ENCODE measurements at regions not wholly inside any gene's neighbourhood (a gene's known extent, or its start where the extent isn't known, plus 50 kb on each side); places are given as distances from the start of the nearest gene placed in this dataset.

GRCh38 chr4:183789657-183790056 is 115.5 kb upstream of the STOX2 start:
- ChIA-PET CTCF (no interaction called here), POLR2A (no interaction called here)
- Mint-ChIP-seq H3K27ac (no peak overlapping the region), H3K4me1 (ENCODE audit: low read depth) (no peaks in the 10 kb centered on the region), H3K36me3 (ENCODE audit: low read depth) (no peaks in the 10 kb centered on the region), H3K9me3 (peaks cover 10% of the 10 kb centered on the region), H3K27me3 (peaks cover 55% of the 10 kb centered on the region), H3K4me3 (no peak overlapping the region)
- peaks cover 0 to 15% of the 10 kb centered on the region in 2 experiments for H3K9me3 ChIP-seq (ENCODE audit: control insufficient read depth in 1 of 2, insufficient read depth in 1 of 2, low read length in 2 of 2)
- no peak for DNase-seq
- TF ChIP-seq CTCF (IDR thresholded peaks at IDR 0.05), result no peak
- H3K4me1 ChIP-seq (ENCODE audit: insufficient read depth, low read length), result no peaks in the 10 kb centered on the region
- no peak overlapping the region for H3K27ac ChIP-seq (ENCODE audit: low read depth in 1 of 2, low read length in 2 of 2)
- intact Hi-C loops (cut with DNase I, micrococcal nuclease), result no loop called here
- no peak for ATAC-seq (ENCODE audit: poor library complexity)
- H3K4me3 ChIP-seq (ENCODE audit: low read length), result no peak overlapping the region
- peaks cover 16 to 21% of the 10 kb centered on the region in 2 experiments for H3K27me3 ChIP-seq (ENCODE audit: control insufficient read depth in 1 of 2, insufficient read depth in 2 of 2, low read length in 2 of 2)
- no peaks in the 10 kb centered on the region for H3K36me3 ChIP-seq (ENCODE audit: insufficient read depth, low read length)

- intact Hi-C loops (cut with DNase I, micrococcal nuclease), result no loop called here
- ChIA-PET CTCF (no interaction called here), POLR2A (no interaction called here)
- peaks cover 21 to 22% of the 10 kb centered on the region in 2 experiments for H3K27me3 ChIP-seq (ENCODE audit: control insufficient read depth in 1 of 2, insufficient read depth in 2 of 2, low read length in 2 of 2)
- no peak for TF ChIP-seq CTCF (IDR thresholded peaks at IDR 0.05)
- Mint-ChIP-seq H3K36me3 (ENCODE audit: low read depth) (no peaks in the 10 kb centered on the region), H3K27ac (no peak overlapping the region), H3K27me3 (peaks cover 64% of the 10 kb centered on the region), H3K4me1 (ENCODE audit: low read depth) (no peaks in the 10 kb centered on the region), H3K4me3 (no peak overlapping the region), H3K9me3 (peaks cover 12% of the 10 kb centered on the region)
- ATAC-seq (ENCODE audit: poor library complexity) (no peak), DNase-seq (no peak)
- H3K9me3 ChIP-seq (ENCODE audit: control insufficient read depth in 1 of 2, insufficient read depth in 1 of 2, low read length in 2 of 2), result peaks cover 0 to 15% of the 10 kb centered on the region in 2 experiments
- H3K36me3 ChIP-seq (ENCODE audit: insufficient read depth, low read length), result no peaks in the 10 kb centered on the region
- no peak overlapping the region for H3K27ac ChIP-seq (ENCODE audit: low read depth in 1 of 2, low read length in 2 of 2)
- no peak overlapping the region for H3K4me3 ChIP-seq (ENCODE audit: low read length)
- H3K4me1 ChIP-seq (ENCODE audit: insufficient read depth, low read length), result no peaks in the 10 kb centered on the region
Measured at GRCh38 chr4:183790661-183791060, 114.4 kb upstream of the STOX2 start.

- ChIA-PET POLR2A (no interaction called here), CTCF (no interaction called here)
- no peak overlapping the region for H3K27ac Mint-ChIP-seq
- no peak for DNase-seq
- Histone ChIP-seq H3K27ac (ENCODE audit: low read depth in 1 of 2, low read length in 2 of 2) (no peak overlapping the region), H3K36me3 (ENCODE audit: insufficient read depth, low read length) (no peaks in the 10 kb centered on the region), H3K9me3 (ENCODE audit: control insufficient read depth in 1 of 2, insufficient read depth in 1 of 2, low read length in 2 of 2) (peaks cover 4 to 15% of the 10 kb centered on the region in 2 experiments), H3K27me3 (ENCODE audit: control insufficient read depth in 1 of 2, insufficient read depth in 2 of 2, low read length in 2 of 2) (peaks cover 25 to 61% of the 10 kb centered on the region in 2 experiments), H3K4me1 (ENCODE audit: insufficient read depth, low read length) (peaks cover 4% of the 10 kb centered on the region), H3K4me3 (ENCODE audit: low read length) (no peak overlapping the region)
- peaks cover 84% of the 10 kb centered on the region for H3K27me3 Mint-ChIP-seq
- peaks cover 12% of the 10 kb centered on the region for H3K4me1 Mint-ChIP-seq (ENCODE audit: low read depth)
- TF ChIP-seq CTCF (IDR thresholded peaks at IDR 0.05), result no peak
- intact Hi-C loops (cut with DNase I, micrococcal nuclease), result no loop called here
- peaks cover 9% of the 10 kb centered on the region for H3K9me3 Mint-ChIP-seq
- peak overlapping the region; percentile 44 for H3K4me3 Mint-ChIP-seq
- H3K36me3 Mint-ChIP-seq (ENCODE audit: low read depth), result no peaks in the 10 kb centered on the region
- no peak for ATAC-seq (ENCODE audit: poor library complexity)
Measured at GRCh38 chr4:183797011-183797444, 108.1 kb upstream of the STOX2 start.

Data from CD4-positive, alpha-beta T cell (primary cell).